Duodenal mucosa (tissue), 2 donors: ENCODE measurements at regions not wholly inside any gene's neighbourhood (a gene's known extent, or its start where the extent isn't known, plus 50 kb on each side); places are given as distances from the start of the nearest gene placed in this dataset.

Source experiments
- H3K27ac ChIP-seq: one replicate; pipeline ENCODE4 v1.7.0; 2013; ENCODE audit warnings: low read depth, low read length
- H3K27me3 ChIP-seq, 2 donors: one replicate each; pipeline ENCODE4 v1.7.0; 2013; ENCODE audit warnings: low read length in 2 of 2, control low read depth in 1 of 2; ENCODE audit not compliant: insufficient read depth in 2 of 2, control insufficient read depth in 1 of 2
- H3K36me3 ChIP-seq, 2 donors: one replicate each; pipeline ENCODE4 v1.7.0; 2013; ENCODE audit warnings: low read length in 2 of 2, control low read depth in 1 of 2; ENCODE audit not compliant: insufficient read depth in 2 of 2, control insufficient read depth in 1 of 2
- H3K4me1 ChIP-seq, 2 donors: one replicate each; pipeline ENCODE4 v1.7.0; 2013; ENCODE audit warnings: low read length in 2 of 2, control low read depth in 1 of 2; ENCODE audit not compliant: insufficient read depth in 2 of 2, control insufficient read depth in 1 of 2
- H3K4me3 ChIP-seq, 2 donors: one replicate each; pipeline ENCODE4 v1.7.0; 2013; ENCODE audit warnings: low read length in 2 of 2, low read depth in 1 of 2
- H3K9ac ChIP-seq, 2 donors: one replicate each; pipeline ENCODE4 v1.7.0; 2013; ENCODE audit warnings: low read length in 2 of 2, low read depth in 1 of 2
- H3K9me3 ChIP-seq, 2 donors: one replicate each; pipeline ENCODE4 v1.7.0; 2013; ENCODE audit warnings: low read length in 2 of 2, control low read depth in 1 of 2; ENCODE audit not compliant: control insufficient read depth in 1 of 2

DNA sequence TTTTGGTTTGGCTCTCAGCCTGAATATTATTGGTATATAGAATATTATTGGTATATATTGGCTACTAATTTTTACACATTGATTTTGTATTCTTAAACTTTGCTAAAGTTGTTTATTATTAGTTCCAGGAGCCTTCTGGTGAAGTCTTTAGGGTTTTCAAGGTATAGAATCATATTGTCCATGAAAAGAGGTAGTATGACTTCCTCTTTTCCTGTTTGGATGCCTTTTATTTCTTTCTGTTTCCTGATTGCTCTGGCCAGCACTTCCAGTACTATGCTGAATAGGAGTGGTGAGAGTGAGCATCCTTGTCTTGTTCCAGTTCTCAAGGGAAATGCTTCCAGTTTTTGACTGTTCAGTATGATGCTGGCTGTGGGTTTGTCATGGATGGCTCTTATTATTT lies 107.3 kb upstream of the LIPC start:
- Histone ChIP-seq H3K9ac (no peak overlapping the region), H3K9me3 (peaks cover 5 to 6% of the 10 kb centered on the region in 2 donors), H3K4me3 (no peak overlapping the region), H3K27me3 (no peaks in the 10 kb centered on the region), H3K36me3 (no peaks in the 10 kb centered on the region), H3K27ac (no peak overlapping the region), H3K4me1 (no peaks in the 10 kb centered on the region)

GRCh38 chr15:58327958-58328357 lies 103.8 kb upstream of the LIPC start:
- Histone ChIP-seq H3K9ac (no peak overlapping the region), H3K36me3 (no peaks in the 10 kb centered on the region), H3K4me1 (peaks cover 25 to 31% of the 10 kb centered on the region in 2 donors), H3K9me3 (peaks cover 4 to 5% of the 10 kb centered on the region in 2 donors), H3K27me3 (no peaks in the 10 kb centered on the region), H3K27ac (no peak overlapping the region), H3K4me3 (no peak overlapping the region)

- H3K4me1 ChIP-seq: peaks cover 29 to 36% of the 10 kb centered on the region in 2 donors
- H3K27me3 ChIP-seq: no peaks in the 10 kb centered on the region
- no peak overlapping the region for H3K4me3 ChIP-seq
- H3K36me3 ChIP-seq: no peaks in the 10 kb centered on the region
- peaks cover 4 to 5% of the 10 kb centered on the region in 2 donors for H3K9me3 ChIP-seq
- no peak overlapping the region for H3K27ac ChIP-seq
- H3K9ac ChIP-seq: no peak overlapping the region
Measured at GRCh38 chr15:58329211-58329610, 102.6 kb upstream of the LIPC start.

DNA sequence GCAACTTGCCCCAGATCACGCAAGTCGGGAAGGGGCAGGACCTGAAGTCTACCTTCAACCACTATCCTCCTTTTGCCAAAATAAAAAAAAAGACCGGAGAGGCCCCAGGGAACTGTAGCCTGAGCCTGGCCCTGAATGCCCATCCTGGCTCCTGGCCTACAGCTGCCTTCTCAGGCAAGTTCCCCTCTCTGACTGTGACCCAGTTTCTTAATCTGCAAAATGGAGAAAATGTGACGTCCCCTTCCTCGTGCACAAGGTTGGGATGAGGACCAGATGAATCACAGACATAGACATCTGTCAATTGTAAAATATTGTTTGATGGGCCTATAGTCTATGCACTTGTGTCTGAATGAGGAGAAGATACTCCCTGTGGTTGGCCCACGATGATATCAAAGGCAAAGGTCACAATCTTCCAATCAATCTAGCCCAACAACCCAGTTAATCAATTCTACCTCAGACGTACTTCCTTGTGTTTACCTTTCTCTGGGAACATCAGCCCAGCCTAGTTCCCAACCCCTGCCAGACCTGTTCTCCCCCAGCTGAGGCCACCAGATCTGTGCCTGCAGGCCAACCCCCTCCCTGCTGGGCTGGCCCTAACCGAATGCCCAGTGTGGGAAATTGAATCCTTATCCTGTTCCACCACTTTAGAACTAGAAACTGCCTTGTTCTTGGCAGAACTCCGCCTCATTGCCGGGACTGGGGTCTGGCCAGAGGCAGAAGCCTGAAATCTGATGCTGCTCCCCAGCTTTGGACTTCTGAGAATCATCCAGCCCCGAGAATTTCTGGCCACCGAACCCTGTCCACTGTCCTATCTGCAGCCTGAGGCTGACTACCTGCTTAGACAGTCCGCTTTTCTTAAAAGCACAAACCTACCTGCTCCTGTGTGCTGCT lies 101.8 kb upstream of the LIPC start:
- H3K9me3 ChIP-seq: peaks cover 4 to 5% of the 10 kb centered on the region in 2 donors
- H3K27ac ChIP-seq: no peak overlapping the region
- no peak overlapping the region for H3K9ac ChIP-seq
- H3K36me3 ChIP-seq: no peaks in the 10 kb centered on the region
- no peak overlapping the region for H3K4me3 ChIP-seq
- no peaks in the 10 kb centered on the region for H3K27me3 ChIP-seq
- peaks cover 29 to 36% of the 10 kb centered on the region in 2 donors for H3K4me1 ChIP-seq

- no peaks in the 10 kb centered on the region for H3K27me3 ChIP-seq
- H3K4me3 ChIP-seq: no peak overlapping the region
- H3K36me3 ChIP-seq: no peaks in the 10 kb centered on the region
- no peak overlapping the region for H3K9ac ChIP-seq
- H3K27ac ChIP-seq: no peak overlapping the region
- peaks cover 29 to 36% of the 10 kb centered on the region in 2 donors for H3K4me1 ChIP-seq
- H3K9me3 ChIP-seq: peaks cover 4 to 5% of the 10 kb centered on the region in 2 donors
Measured at GRCh38 chr15:58330741-58331559, 100.8 kb upstream of the LIPC start.

DNA sequence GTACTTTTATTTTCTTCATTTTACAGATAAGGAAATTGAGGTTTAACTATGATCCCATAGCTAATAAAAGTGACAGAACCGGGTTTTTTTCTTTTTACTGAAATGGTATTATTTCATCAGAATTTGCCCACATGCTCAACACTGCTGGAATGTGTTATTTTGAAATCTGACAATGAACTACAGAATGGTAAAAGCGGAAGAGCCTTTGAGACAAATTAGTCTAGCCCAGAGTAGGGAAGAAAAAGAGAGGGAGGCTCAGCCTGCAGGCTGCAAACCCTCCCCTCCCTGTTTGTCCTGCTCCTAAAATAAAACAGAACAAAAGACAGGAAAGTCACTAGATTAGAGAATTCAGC lies 100.3 kb upstream of the LIPC start:
- H3K9me3 ChIP-seq: peaks cover 4 to 5% of the 10 kb centered on the region in 2 donors
- H3K4me3 ChIP-seq: peak overlapping the region; percentile 16 to 33
- H3K4me1 ChIP-seq: peaks cover 29 to 36% of the 10 kb centered on the region in 2 donors
- H3K27ac ChIP-seq: peak overlapping the region; percentile 54
- no peaks in the 10 kb centered on the region for H3K36me3 ChIP-seq
- no peak overlapping the region for H3K9ac ChIP-seq
- H3K27me3 ChIP-seq: no peaks in the 10 kb centered on the region

DNA sequence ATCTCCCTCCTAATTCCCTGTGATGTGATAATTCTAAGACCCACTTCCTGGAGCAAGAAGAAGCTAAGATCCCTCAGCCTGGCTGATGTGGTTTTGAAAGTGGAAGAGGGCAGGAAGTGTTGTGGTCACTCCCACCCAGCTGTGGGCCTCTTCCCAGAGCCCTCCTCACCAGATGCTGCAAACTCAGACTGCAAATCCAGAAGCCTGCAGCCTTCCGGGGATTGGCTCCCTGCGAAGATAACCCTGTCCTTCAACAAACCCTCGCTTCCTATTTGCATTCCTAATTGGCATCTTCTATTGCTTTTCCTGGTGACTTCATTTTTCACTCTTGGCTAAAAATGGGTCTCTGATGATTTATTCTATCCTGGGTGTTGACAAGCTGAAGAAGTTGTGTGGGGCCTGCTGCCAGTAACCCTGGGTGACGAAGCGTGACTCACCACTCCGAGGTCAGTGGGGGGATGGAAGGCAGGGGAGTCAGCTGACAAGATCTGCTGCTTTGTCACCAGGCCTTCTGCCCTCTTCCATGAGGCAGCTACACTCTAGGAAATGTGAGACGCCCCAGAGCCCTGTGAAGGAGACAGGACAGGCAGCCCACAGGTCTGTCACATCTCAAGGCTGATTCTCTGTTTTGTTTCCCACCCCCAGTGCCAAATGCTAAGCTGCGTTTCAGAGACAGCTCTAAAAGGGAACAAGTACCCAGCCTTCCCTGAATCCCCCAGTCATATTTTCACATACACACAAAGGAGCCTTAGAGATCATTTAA lies 99.7 kb upstream of the LIPC start:
- no peaks in the 10 kb centered on the region for H3K27me3 ChIP-seq
- peak overlapping the region; percentile 75 for H3K27ac ChIP-seq
- H3K9ac ChIP-seq: peak overlapping the region; percentile 26 to 42
- H3K4me3 ChIP-seq: peak overlapping the region; percentile 16 to 33
- no peaks in the 10 kb centered on the region for H3K36me3 ChIP-seq
- peaks cover 29 to 36% of the 10 kb centered on the region in 2 donors for H3K4me1 ChIP-seq
- H3K9me3 ChIP-seq: peaks cover 4 to 5% of the 10 kb centered on the region in 2 donors

DNA sequence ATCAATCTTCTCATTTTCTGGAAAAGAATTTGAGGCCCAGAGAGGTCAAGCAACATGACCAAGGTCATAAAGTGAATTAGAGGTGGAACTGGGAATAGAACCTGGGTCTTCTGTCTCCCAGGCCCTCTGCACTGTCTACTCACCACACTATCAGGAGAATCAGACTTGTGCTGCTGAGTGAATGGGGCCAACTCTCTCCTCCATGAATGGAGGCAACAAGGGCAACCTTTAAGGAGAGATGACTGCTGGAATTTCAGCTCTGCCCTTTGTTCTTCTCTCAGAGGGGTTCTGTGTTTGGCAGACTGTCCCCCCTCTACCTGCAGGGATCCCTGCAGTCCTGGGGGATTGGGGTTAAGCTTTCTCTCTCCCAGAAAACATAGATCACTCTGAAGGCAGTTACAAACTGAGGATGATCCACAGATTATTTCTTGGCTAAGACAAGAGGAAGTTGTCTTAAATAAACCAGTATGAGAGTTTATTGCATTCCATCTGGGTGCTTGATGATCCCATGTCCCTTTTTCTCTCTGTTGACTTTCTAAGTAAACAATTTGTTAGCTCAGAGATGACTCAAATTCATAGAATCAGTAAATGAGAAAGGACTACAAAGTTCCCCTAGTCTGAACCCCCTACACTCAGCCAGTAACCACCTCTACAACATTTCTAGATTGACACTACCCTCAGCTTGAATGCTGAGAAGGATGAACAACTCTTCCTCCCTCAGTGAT lies 99.0 kb upstream of the LIPC start:
- H3K9ac ChIP-seq: peak overlapping the region; percentile 26 to 42
- no peaks in the 10 kb centered on the region for H3K27me3 ChIP-seq
- peaks cover 29 to 36% of the 10 kb centered on the region in 2 donors for H3K4me1 ChIP-seq
- no peak overlapping the region for H3K4me3 ChIP-seq
- H3K36me3 ChIP-seq: no peaks in the 10 kb centered on the region
- peaks cover 4% of the 10 kb centered on the region in 2 donors for H3K9me3 ChIP-seq
- peak overlapping the region; percentile 75 for H3K27ac ChIP-seq

DNA sequence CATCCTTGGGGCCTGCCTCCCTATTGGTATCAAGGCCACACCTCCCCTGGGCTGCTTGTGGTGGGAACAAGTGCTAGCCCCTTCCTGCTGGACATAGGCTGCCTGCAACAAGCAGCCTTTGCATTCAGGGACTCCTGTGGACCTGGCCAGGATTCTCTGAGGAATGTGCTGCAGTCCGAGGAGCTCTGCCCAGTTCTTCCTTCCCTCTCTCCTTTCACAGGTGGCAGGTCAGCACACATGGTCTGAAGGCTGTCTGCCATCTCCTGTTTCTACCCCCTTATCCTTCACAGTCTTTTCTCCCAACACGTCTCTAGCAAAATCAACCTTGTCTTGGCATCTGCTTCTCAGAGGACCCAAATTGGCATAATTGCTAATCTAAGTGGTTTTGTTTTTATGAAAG lies 97.0 kb upstream of the LIPC start:
- no peak overlapping the region for H3K9ac ChIP-seq
- H3K4me3 ChIP-seq: no peak overlapping the region
- no peaks in the 10 kb centered on the region for H3K36me3 ChIP-seq
- H3K27me3 ChIP-seq: no peaks in the 10 kb centered on the region
- H3K27ac ChIP-seq: no peak overlapping the region
- H3K9me3 ChIP-seq: no peaks in the 10 kb centered on the region
- peaks cover 29 to 35% of the 10 kb centered on the region in 2 donors for H3K4me1 ChIP-seq
